ENCODE measurements at regions not wholly inside any gene's neighbourhood (a gene's known extent, or its start where the extent isn't known, plus 50 kb on each side); places are given as distances from the start of the nearest gene placed in this dataset.

DNA sequence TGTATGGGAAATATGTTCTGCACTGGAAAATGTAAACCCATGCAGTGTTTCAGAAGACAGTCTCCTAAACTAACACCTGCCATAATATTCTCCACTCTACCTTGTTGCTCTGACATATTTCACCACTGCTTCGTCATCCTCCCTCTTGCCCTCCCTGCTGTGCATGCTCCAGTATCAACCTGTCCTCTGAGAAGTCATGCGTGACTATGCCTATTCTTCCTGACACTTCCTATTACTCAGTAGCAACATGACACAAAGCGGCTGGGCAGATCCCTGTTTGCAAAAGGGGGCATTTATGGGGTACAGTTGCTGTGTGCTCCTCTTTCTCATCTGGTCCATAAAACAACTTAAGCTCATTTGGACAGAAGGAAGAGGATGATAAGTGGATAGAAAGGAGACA is 805.6 kb upstream of the EEF2KMT start:
- no peak for DNase-seq (ENCODE audit: low spot score)
- TF ChIP-seq, protein P1, sequence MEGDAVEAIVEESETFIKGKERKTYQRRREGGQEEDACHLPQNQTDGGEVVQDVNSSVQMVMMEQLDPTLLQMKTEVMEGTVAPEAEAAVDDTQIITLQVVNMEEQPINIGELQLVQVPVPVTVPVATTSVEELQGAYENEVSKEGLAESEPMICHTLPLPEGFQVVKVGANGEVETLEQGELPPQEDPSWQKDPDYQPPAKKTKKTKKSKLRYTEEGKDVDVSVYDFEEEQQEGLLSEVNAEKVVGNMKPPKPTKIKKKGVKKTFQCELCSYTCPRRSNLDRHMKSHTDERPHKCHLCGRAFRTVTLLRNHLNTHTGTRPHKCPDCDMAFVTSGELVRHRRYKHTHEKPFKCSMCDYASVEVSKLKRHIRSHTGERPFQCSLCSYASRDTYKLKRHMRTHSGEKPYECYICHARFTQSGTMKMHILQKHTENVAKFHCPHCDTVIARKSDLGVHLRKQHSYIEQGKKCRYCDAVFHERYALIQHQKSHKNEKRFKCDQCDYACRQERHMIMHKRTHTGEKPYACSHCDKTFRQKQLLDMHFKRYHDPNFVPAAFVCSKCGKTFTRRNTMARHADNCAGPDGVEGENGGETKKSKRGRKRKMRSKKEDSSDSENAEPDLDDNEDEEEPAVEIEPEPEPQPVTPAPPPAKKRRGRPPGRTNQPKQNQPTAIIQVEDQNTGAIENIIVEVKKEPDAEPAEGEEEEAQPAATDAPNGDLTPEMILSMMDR (IDR thresholded peaks at IDR 0.05; ENCODE audit: extremely low read depth, missing control alignments), result no peak

DNA sequence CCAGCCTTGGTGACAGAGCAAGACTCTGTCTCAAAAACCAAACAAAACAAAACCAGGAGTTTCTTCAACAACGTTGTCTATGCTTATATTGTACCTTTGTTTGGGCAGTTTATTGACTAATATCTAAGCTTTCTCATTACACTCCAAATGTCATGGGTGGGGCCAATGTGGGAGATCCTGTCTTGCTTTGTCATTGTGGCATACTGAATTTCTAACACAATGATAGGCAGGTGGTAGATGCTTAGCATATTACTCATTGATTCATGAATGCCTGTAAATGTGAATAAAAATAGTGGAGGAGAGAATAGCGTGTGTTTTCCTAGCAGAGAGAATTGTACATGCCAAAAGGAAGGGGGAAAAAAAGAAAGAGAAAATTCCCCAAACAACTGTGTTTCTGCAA is 802.5 kb upstream of the EEF2KMT start:
- TF ChIP-seq, protein P1 (IDR thresholded peaks at IDR 0.05; ENCODE audit: extremely low read depth, missing control alignments), result no peak
- DNase-seq (ENCODE audit: low spot score), result no peak

DNA sequence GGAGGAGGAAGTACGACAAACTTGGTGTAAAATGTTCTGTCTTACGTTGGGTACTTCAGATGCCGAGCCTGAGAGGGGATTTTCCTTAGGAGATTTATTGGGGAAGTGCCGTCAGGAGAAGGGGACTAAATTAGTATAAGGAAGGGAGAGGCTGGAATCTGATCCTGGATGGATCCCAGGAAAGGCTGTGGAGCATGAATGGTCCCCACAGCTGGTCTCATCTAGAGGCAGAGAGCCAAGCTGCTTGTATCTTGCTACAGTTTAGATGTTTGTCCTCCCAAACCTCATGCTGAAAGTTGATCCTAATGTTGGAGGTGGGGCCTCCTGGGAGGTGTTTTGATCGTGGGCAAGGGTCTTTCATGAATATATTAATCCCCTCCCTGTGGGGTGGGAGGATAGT is 798.4 kb upstream of the EEF2KMT start:
- DNase-seq (ENCODE audit: low spot score), result no peak
- TF ChIP-seq, protein P1 (IDR thresholded peaks at IDR 0.05; ENCODE audit: extremely low read depth, missing control alignments), result no peak

DNA sequence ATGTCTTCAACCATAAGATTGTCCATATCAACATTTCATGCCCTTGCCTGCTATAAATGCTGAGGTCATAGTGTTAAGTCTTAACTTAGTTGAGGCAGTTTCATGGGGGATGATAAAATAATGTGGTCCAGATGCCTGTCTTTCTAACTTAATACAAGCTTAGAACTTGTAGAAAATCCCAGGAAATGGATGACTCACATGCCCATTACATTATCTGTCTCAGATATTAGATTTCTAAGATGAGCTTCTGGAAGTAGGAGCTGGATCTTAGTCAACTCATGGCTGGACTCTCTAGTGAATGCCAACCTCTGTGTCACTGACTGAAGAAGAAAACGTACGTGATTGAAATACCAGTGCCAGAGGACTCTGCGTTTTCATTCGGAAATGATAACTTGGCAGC is 797.5 kb upstream of the EEF2KMT start:
- DNase-seq (ENCODE audit: low spot score), result no peak
- TF ChIP-seq, protein P1 (IDR thresholded peaks at IDR 0.05; ENCODE audit: extremely low read depth, missing control alignments), result no peak

DNA sequence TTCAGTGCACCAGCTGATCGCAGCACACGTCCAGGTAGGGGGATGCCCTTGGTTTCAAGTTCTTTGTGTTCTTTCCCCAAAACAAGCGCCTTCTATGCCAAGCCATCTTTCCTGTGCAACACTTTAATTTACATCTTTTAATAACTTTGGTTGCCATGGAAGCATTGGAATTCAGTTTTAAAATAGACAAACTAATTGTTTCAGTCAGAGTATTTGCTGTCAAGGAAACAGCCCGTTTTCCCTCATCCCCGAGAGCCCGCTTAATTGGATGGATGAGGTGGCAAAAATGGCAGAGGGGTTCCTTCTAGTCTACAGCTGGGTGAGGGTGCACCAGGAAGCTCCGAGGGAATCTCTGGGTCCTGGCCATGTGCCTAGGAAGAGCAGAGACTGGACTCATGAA is 793.7 kb upstream of the EEF2KMT start:
- TF ChIP-seq, protein P1 (IDR thresholded peaks at IDR 0.05; ENCODE audit: extremely low read depth, missing control alignments), result no peak
- DNase-seq (ENCODE audit: low spot score), result no peak

DNA sequence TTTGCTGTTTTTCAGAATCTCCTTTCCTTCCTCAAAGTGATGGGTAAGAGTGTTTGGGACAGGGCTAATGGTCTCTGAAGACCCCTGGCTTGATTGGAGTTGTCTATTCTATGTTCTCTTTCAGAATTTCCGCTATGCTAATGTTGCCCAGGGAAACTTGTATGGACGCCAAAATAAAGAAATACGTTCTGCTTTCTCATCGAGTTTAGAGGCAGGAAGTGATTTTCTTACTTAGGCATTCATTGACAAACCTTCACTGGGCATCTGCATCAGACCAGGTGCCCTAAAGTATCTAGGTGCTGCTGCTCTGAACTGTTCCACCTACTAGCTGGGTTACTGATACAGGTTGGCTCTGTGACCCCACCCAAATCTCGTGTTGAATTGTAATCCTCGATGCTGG is 787.9 kb upstream of the EEF2KMT start:
- no peak for DNase-seq (ENCODE audit: low spot score)
- TF ChIP-seq, protein P1 (IDR thresholded peaks at IDR 0.05; ENCODE audit: extremely low read depth, missing control alignments), result no peak

DNA sequence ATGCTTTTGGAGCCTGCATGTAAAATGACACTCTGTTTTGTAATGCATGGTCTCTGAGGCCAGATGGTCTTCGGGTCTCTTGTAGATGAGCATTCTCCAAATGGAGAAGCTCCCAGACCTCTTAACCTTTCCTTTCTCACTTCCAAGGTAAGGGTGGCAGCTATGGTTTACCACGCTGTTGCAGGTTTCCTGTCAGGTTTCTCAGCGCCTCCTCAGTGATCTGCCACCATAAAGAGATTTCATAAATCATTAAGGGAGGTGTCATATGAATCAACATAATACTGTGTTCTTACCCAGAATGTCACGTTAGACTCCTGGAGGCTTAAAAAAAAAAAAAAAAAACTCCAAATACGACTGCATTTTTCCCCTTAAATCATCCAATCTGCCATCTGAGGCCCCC is 787.4 kb upstream of the EEF2KMT start:
- TF ChIP-seq, protein P1 (IDR thresholded peaks at IDR 0.05; ENCODE audit: extremely low read depth, missing control alignments), result no peak

More for the DNA sequence above, 787.4 kb upstream of the EEF2KMT start:
- DNase-seq (ENCODE audit: low spot score), result no peak

All from GM20000 (cell line).